ENCODE measurements at regions not wholly inside any gene's neighbourhood (a gene's known extent, or its start where the extent isn't known, plus 50 kb on each side); places are given as distances from the start of the nearest gene placed in this dataset.

DNA sequence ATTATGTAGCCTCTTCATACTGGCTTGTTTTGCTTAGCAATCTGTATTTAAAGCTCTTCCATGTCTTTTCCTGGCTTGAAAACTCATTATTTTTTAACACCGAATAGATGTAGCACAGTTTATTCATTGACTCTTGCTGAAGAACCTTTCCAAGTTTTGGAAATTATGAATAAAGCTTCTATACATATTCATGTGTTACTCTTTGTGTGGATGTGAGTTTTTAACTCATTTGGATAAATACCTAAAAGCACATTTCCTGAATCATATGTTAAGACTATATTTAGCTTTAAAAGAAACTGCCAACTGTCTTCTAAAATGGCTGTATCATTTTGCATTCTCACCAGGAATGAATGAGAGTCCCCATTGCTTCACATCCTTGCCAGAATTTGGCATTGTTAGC lies 2061.7 kb upstream of the AGA start:
- ATAC-seq (ENCODE audit: insufficient read depth, low FRiP score) (no peak), DNase-seq (no peak)
- no peak overlapping the region for H3K27ac ChIP-seq (ENCODE audit: low read depth in 1 of 2, low read length in 1 of 2)
- H3K4me1 ChIP-seq (ENCODE audit: control insufficient read depth in 5 of 5, insufficient read depth in 5 of 5, low read length in 5 of 5) = no peaks in the 10 kb centered on the region
- TF ChIP-seq, protein P1, sequence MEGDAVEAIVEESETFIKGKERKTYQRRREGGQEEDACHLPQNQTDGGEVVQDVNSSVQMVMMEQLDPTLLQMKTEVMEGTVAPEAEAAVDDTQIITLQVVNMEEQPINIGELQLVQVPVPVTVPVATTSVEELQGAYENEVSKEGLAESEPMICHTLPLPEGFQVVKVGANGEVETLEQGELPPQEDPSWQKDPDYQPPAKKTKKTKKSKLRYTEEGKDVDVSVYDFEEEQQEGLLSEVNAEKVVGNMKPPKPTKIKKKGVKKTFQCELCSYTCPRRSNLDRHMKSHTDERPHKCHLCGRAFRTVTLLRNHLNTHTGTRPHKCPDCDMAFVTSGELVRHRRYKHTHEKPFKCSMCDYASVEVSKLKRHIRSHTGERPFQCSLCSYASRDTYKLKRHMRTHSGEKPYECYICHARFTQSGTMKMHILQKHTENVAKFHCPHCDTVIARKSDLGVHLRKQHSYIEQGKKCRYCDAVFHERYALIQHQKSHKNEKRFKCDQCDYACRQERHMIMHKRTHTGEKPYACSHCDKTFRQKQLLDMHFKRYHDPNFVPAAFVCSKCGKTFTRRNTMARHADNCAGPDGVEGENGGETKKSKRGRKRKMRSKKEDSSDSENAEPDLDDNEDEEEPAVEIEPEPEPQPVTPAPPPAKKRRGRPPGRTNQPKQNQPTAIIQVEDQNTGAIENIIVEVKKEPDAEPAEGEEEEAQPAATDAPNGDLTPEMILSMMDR (IDR thresholded peaks at IDR 0.05; ENCODE audit: control extremely low read depth, extremely low read depth) = no peak
- no peaks in the 10 kb centered on the region for H3K36me3 ChIP-seq (ENCODE audit: control insufficient read depth in 4 of 4, insufficient read depth in 4 of 4, low read length in 4 of 4)
- no peak overlapping the region for H3K9ac ChIP-seq (ENCODE audit: insufficient read depth in 1 of 2, low read length in 2 of 2)
- H3K9me3 ChIP-seq (ENCODE audit: control insufficient read depth in 4 of 4, insufficient read depth in 3 of 4, low read length in 3 of 4) = no peaks in the 10 kb centered on the region
- H3K4me3 ChIP-seq = no peak overlapping the region
- WGBS, 2 donors = 86 to 88% methylated on average over 1 of the region's 1 CpG
- no peaks in the 10 kb centered on the region for H3K27me3 ChIP-seq (ENCODE audit: control insufficient read depth in 3 of 3, insufficient read depth in 3 of 3, low read length in 2 of 3)

DNA sequence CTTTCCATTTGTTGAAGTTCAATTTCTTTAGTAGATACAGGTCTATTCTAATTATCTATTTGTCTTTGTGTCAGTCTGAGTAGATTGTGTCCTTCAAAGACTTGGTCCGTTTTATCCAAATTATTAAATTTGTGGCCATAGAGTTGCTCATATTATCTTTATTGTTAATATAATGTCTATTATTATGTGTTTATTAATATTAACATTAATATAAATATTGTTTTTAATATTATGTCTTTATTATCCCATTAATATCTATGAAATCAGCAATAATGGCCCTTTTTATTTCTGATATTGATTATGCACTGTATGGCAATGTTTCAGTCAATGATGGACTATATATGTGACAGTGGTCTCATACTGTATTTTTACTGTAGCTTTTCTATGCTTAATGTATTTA lies 2067.3 kb upstream of the AGA start:
- Histone ChIP-seq H3K27ac (ENCODE audit: low read depth in 1 of 2, low read length in 1 of 2) (no peak overlapping the region), H3K27me3 (ENCODE audit: control insufficient read depth in 3 of 3, insufficient read depth in 3 of 3, low read length in 2 of 3) (no peaks in the 10 kb centered on the region), H3K4me1 (ENCODE audit: control insufficient read depth in 5 of 5, insufficient read depth in 5 of 5, low read length in 5 of 5) (no peaks in the 10 kb centered on the region), H3K4me3 (no peak overlapping the region), H3K9me3 (ENCODE audit: control insufficient read depth in 4 of 4, insufficient read depth in 3 of 4, low read length in 3 of 4) (peaks cover 0 to 2% (median 0%) of the 10 kb centered on the region in 4 donors), H3K9ac (ENCODE audit: insufficient read depth in 1 of 2, low read length in 2 of 2) (no peak overlapping the region), H3K36me3 (ENCODE audit: control insufficient read depth in 4 of 4, insufficient read depth in 4 of 4, low read length in 4 of 4) (no peaks in the 10 kb centered on the region)
- TF ChIP-seq, protein P1 (IDR thresholded peaks at IDR 0.05; ENCODE audit: control extremely low read depth, extremely low read depth) = no peak
- 90 to 93% methylated on average over 1 of the region's 1 CpG for WGBS, 2 donors
- DNase-seq (no peak), ATAC-seq (ENCODE audit: insufficient read depth, low FRiP score) (no peak)

DNA sequence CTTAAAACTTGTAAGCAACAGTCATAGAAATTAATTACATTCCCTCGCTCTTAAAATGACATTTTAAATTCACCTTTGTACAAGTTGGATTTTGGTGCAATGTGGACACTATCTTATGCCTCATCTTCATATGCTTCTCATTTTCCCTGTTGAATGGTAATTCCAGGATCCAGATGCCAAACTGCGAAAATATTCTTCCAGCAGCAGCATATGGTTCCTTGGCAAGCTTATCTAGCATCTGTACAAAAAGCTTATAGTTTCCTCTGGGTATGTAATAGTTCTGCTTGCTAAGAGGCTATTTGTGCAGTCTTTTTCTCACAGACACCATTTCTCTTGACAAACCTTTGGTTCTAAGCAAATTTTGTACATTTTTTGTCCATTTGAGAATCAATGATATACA lies 2079.7 kb upstream of the AGA start:
- TF ChIP-seq, protein P1 (IDR thresholded peaks at IDR 0.05; ENCODE audit: control extremely low read depth, extremely low read depth) = no peak
- Histone ChIP-seq H3K27me3 (ENCODE audit: control insufficient read depth in 3 of 3, insufficient read depth in 3 of 3, low read length in 2 of 3) (no peaks in the 10 kb centered on the region), H3K4me3 (no peak overlapping the region), H3K4me1 (ENCODE audit: control insufficient read depth in 5 of 5, insufficient read depth in 5 of 5, low read length in 5 of 5) (peaks cover 0 to 6% (median 0%) of the 10 kb centered on the region in 5 donors), H3K27ac (ENCODE audit: low read depth in 1 of 2, low read length in 1 of 2) (no peak overlapping the region), H3K36me3 (ENCODE audit: control insufficient read depth in 4 of 4, insufficient read depth in 4 of 4, low read length in 4 of 4) (no peaks in the 10 kb centered on the region), H3K9ac (ENCODE audit: insufficient read depth in 1 of 2, low read length in 2 of 2) (no peak overlapping the region), H3K9me3 (ENCODE audit: control insufficient read depth in 4 of 4, insufficient read depth in 3 of 4, low read length in 3 of 4) (no peaks in the 10 kb centered on the region)
- WGBS, 2 donors = 77 to 85% methylated on average over 2 of the region's 2 CpGs
- peak in 2 of 3 donors; percentile 39 to 65 for DNase-seq
- ATAC-seq (ENCODE audit: insufficient read depth, low FRiP score) = no peak

DNA sequence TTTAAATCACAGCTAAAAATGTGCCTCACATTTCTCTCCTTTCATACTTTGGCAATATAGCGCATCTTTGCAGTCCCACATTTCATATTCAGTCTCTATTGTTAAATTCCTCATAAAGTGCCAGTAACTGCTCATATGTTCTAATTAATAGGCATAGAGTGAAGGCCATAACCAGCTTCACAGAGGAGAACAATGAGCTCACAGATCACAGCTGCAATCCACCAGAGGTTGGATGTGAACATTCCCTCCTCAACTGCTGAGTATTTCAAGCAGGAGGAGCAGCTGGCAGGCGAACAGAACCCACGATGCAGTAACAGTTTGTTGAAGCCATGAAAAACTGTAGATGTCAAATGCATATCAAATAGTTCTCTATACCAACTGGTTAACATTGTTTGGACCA lies 2088.7 kb upstream of the AGA start:
- Histone ChIP-seq H3K4me3 (no peak overlapping the region), H3K27me3 (ENCODE audit: control insufficient read depth in 3 of 3, insufficient read depth in 3 of 3, low read length in 2 of 3) (no peaks in the 10 kb centered on the region), H3K9ac (ENCODE audit: insufficient read depth in 1 of 2, low read length in 2 of 2) (no peak overlapping the region), H3K36me3 (ENCODE audit: control insufficient read depth in 4 of 4, insufficient read depth in 4 of 4, low read length in 4 of 4) (no peaks in the 10 kb centered on the region), H3K9me3 (ENCODE audit: control insufficient read depth in 4 of 4, insufficient read depth in 3 of 4, low read length in 3 of 4) (no peaks in the 10 kb centered on the region), H3K27ac (ENCODE audit: low read depth in 1 of 2, low read length in 1 of 2) (no peak overlapping the region), H3K4me1 (ENCODE audit: control insufficient read depth in 5 of 5, insufficient read depth in 5 of 5, low read length in 5 of 5) (no peaks in the 10 kb centered on the region)
- ATAC-seq (ENCODE audit: insufficient read depth, low FRiP score) (no peak), DNase-seq (peak in 2 of 3 donors; percentile 12 to 25)
- TF ChIP-seq, protein P1 (IDR thresholded peaks at IDR 0.05; ENCODE audit: control extremely low read depth, extremely low read depth) = no peak
- WGBS, 2 donors = 72 to 77% methylated on average over 3 of the region's 3 CpGs
